ENCODE measurements at regions not wholly inside any gene's neighbourhood (a gene's known extent, or its start where the extent isn't known, plus 50 kb on each side); places are given as distances from the start of the nearest gene placed in this dataset.

DNA sequence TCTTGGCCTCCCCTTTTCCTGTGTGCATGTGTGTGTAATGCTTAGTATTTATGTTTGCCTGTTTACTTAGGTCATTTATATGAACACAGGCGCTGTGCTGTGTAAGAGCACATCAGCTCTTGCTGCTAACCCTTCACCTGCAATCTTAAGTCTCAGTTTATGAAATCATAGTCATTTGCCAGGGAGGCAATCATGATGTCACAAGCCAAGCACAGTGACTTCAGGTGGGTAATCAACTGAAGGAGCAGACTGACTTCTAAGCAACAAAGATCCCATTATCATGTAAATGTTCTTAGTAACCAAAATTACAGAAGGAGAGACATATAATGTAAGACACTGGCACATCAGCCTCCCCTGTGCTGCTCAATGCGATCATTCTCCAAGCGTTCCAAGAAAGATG lies 386.3 kb upstream of the MEIS1 start:
- H3K4me1 ChIP-seq (ENCODE audit: control insufficient read depth in 2 of 2, insufficient read depth in 2 of 2, low read length in 2 of 2): no peaks in the 10 kb centered on the region
- CTCF ChIA-PET: no interaction called here
- POLR2A ChIA-PET: no interaction called here
- TF ChIP-seq, protein P1, sequence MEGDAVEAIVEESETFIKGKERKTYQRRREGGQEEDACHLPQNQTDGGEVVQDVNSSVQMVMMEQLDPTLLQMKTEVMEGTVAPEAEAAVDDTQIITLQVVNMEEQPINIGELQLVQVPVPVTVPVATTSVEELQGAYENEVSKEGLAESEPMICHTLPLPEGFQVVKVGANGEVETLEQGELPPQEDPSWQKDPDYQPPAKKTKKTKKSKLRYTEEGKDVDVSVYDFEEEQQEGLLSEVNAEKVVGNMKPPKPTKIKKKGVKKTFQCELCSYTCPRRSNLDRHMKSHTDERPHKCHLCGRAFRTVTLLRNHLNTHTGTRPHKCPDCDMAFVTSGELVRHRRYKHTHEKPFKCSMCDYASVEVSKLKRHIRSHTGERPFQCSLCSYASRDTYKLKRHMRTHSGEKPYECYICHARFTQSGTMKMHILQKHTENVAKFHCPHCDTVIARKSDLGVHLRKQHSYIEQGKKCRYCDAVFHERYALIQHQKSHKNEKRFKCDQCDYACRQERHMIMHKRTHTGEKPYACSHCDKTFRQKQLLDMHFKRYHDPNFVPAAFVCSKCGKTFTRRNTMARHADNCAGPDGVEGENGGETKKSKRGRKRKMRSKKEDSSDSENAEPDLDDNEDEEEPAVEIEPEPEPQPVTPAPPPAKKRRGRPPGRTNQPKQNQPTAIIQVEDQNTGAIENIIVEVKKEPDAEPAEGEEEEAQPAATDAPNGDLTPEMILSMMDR (IDR thresholded peaks at IDR 0.05): no peak
- TF ChIP-seq EZH2 (IDR thresholded peaks at IDR 0.05; ENCODE audit: borderline replicate concordance, insufficient read depth, low read depth, low read length, poor library complexity, severe bottlenecking): no peak
- H3K9me3 ChIP-seq (ENCODE audit: control extremely low read depth in 1 of 3, control insufficient read depth in 2 of 3, insufficient read depth in 1 of 3, low read length in 2 of 3): no peaks in the 10 kb centered on the region
- ATAC-seq (ENCODE audit: low read depth) (no peak), DNase-seq (no peak)
- no peak overlapping the region for H3K9ac ChIP-seq (ENCODE audit: low read length)
- no peaks in the 10 kb centered on the region for H3K27me3 ChIP-seq (replicated peaks in 1 of 4; ENCODE audit: control extremely low read depth in 1 of 4, control insufficient read depth in 3 of 4, insufficient read depth in 4 of 4, low read length in 3 of 4)
- Mint-ChIP-seq H3K27ac (no peak overlapping the region), H3K9me3 (ENCODE audit: insufficient read depth) (no peaks in the 10 kb centered on the region), H3K4me1 (no peaks in the 10 kb centered on the region), H3K27me3 (no peaks in the 10 kb centered on the region), H3K4me3 (no peak overlapping the region)
- no peak overlapping the region for H3K4me3 ChIP-seq (ENCODE audit: control extremely low read depth in 1 of 5, extremely low read depth in 1 of 5, insufficient read depth in 1 of 5, low read depth in 2 of 5, low read length in 4 of 5)
- H3K36me3 ChIP-seq (replicated peaks in 1 of 2; ENCODE audit: control extremely low read depth in 1 of 2, control insufficient read depth in 1 of 2, extremely low read depth in 1 of 2, insufficient read depth in 2 of 2, low read length in 1 of 2): no peaks in the 10 kb centered on the region
- no peak overlapping the region for H3K27ac ChIP-seq (ENCODE audit: low read length in 2 of 2)
- no peaks in the 10 kb centered on the region for H4K20me1 ChIP-seq (ENCODE audit: control insufficient read depth, insufficient read depth, low read length, poor library complexity, severe bottlenecking)
- no peak overlapping the region for H3K4me2 ChIP-seq (replicated peaks; ENCODE audit: low read depth, low read length, poor library complexity, severe bottlenecking)
- 100% methylated on average over 1 of the region's 3 CpGs for WGBS (ENCODE audit: insufficient coverage)
- H3K79me2 ChIP-seq (ENCODE audit: control insufficient read depth, insufficient read depth, low read length): no peaks in the 10 kb centered on the region
- H2AFZ ChIP-seq (ENCODE audit: insufficient read depth, low read depth, low read length, poor library complexity, severe bottlenecking): no peak overlapping the region
- intact Hi-C loops (cut with micrococcal nuclease): no loop called here

DNA sequence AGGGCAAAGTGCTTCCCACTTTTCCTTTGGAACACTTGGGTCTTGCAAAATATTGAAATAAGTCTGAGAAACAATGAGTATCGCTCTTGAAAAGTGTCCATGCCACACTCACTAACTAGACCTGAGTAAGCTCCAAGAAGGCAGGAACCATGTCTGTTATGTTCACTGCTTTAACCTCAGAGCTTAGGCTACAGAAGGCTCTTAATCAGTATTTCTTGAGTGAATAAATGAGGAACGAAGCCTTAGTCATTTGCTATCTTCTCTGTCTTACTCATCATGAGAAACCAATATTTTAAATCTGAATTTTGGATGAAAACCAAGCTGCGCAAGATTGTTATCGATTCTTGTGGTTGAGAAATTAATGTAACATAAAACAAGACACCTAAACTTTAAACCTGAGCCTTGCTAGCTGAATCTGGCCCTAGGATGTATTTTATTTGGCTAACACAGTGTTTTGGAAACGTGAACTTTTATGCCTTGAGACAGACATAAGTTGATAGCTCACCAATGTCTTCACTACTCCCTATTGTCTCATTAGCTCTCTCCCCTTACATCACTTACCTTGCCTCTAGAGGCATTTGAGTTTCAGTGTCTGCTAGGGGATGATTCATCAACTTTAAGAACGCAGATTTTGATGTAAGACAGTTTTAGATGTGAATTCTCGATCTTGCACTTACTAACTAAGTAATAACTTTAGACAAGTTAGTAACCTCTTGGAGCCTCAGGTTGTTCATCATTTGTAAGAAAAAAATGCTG lies 392.8 kb upstream of the MEIS1 start:
- POLR2A ChIA-PET: no interaction called here
- DNase-seq: no peak
- TF ChIP-seq EZH2 (IDR thresholded peaks at IDR 0.05; ENCODE audit: borderline replicate concordance, insufficient read depth, low read depth, low read length, poor library complexity, severe bottlenecking): no peak
- TF ChIP-seq, protein P1 (IDR thresholded peaks at IDR 0.05): no peak
- CTCF ChIA-PET: no interaction called here
- H3K79me2 ChIP-seq (ENCODE audit: control insufficient read depth, insufficient read depth, low read length): no peaks in the 10 kb centered on the region
- no peaks in the 10 kb centered on the region for H3K9me3 ChIP-seq (ENCODE audit: control extremely low read depth in 1 of 3, control insufficient read depth in 2 of 3, insufficient read depth in 1 of 3, low read length in 2 of 3)
- no peak overlapping the region for H3K9ac ChIP-seq (ENCODE audit: low read length)
- peaks cover 0 to 3% (median 0%) of the 10 kb centered on the region in 4 experiments for H3K27me3 ChIP-seq (replicated peaks in 1 of 4; ENCODE audit: control extremely low read depth in 1 of 4, control insufficient read depth in 3 of 4, insufficient read depth in 4 of 4, low read length in 3 of 4)
- intact Hi-C loops (cut with micrococcal nuclease): no loop called here
- no peak overlapping the region for H3K27ac ChIP-seq (ENCODE audit: low read length in 2 of 2)
- no peaks in the 10 kb centered on the region for H3K36me3 ChIP-seq (replicated peaks in 1 of 2; ENCODE audit: control extremely low read depth in 1 of 2, control insufficient read depth in 1 of 2, extremely low read depth in 1 of 2, insufficient read depth in 2 of 2, low read length in 1 of 2)
- H3K4me1 ChIP-seq (ENCODE audit: control insufficient read depth in 2 of 2, insufficient read depth in 2 of 2, low read length in 2 of 2): no peaks in the 10 kb centered on the region
- H3K27me3 Mint-ChIP-seq: no peaks in the 10 kb centered on the region
- H3K4me1 Mint-ChIP-seq: no peaks in the 10 kb centered on the region
- H4K20me1 ChIP-seq (ENCODE audit: control insufficient read depth, insufficient read depth, low read length, poor library complexity, severe bottlenecking): no peaks in the 10 kb centered on the region
- no peak overlapping the region for H3K4me3 Mint-ChIP-seq
- no peak overlapping the region for H2AFZ ChIP-seq (ENCODE audit: insufficient read depth, low read depth, low read length, poor library complexity, severe bottlenecking)
- no peaks in the 10 kb centered on the region for H3K9me3 Mint-ChIP-seq (ENCODE audit: insufficient read depth)
- WGBS (ENCODE audit: insufficient coverage): no CpG with 5 or more reads among the region's 7 CpGs
- no peak for ATAC-seq (ENCODE audit: low read depth)
- H3K27ac Mint-ChIP-seq: no peak overlapping the region
- no peak overlapping the region for H3K4me3 ChIP-seq (ENCODE audit: control extremely low read depth in 1 of 5, extremely low read depth in 1 of 5, insufficient read depth in 1 of 5, low read depth in 2 of 5, low read length in 4 of 5)
- H3K4me2 ChIP-seq (replicated peaks; ENCODE audit: low read depth, low read length, poor library complexity, severe bottlenecking): no peak overlapping the region

All from B cell (primary cell).